ENCODE measurements at regions not wholly inside any gene's neighbourhood (a gene's known extent, or its start where the extent isn't known, plus 50 kb on each side); places are given as distances from the start of the nearest gene placed in this dataset.

- no peak for TF ChIP-seq POLR2A (IDR thresholded peaks at IDR 0.05)
- TF ChIP-seq EP300 (IDR thresholded peaks at IDR 0.05) = no peak
- no peak for TF ChIP-seq CTCF (IDR thresholded peaks at IDR 0.05)
- Histone ChIP-seq H3K4me1 (no peaks in the 10 kb centered on the region), H3K4me3 (no peak overlapping the region), H3K9me3 (no peaks in the 10 kb centered on the region), H3K36me3 (no peaks in the 10 kb centered on the region), H3K27me3 (no peaks in the 10 kb centered on the region), H3K27ac (no peak overlapping the region)
- DNase-seq (ENCODE audit: low spot score in 2 of 2) = no peak
- 69 to 71% methylated on average over 2 of the region's 2 CpGs for WGBS, 2 donors
Measured at GRCh38 chr9:26459959-26460358, 432.6 kb downstream of the CAAP1 start.

DNA sequence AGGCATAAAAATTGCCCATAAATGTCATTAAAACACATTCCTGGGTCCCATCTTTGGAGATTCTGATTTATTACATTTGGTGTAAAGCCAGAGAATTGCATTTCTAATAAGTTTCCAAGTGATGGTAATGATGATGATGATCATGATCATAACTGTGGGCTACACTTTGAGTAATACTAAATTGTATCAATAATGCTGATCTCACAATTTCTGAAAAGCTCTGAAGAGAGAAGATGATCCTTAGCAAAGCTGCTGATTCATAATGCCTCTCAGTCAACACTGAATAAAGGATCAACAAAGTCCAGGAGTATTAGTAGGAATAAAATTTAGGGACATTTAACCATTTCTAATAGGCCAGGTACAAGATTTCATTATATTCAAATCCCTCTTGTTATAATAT lies 434.5 kb downstream of the CAAP1 start:
- Histone ChIP-seq H3K9me3 (no peaks in the 10 kb centered on the region), H3K27me3 (no peaks in the 10 kb centered on the region), H3K36me3 (no peaks in the 10 kb centered on the region), H3K4me1 (no peaks in the 10 kb centered on the region), H3K27ac (no peak overlapping the region), H3K4me3 (no peak overlapping the region)
- TF ChIP-seq POLR2A (IDR thresholded peaks at IDR 0.05) (no peak), EP300 (IDR thresholded peaks at IDR 0.05) (no peak), CTCF (IDR thresholded peaks at IDR 0.05) (no peak)
- no peak for DNase-seq (ENCODE audit: low spot score in 2 of 2)

GRCh38 chr9:26457151-26457550 lies 435.5 kb downstream of the CAAP1 start:
- 48 to 56% methylated on average over 3 of the region's 3 CpGs for WGBS, 2 donors
- Histone ChIP-seq H3K27me3 (no peaks in the 10 kb centered on the region), H3K27ac (no peak overlapping the region), H3K4me3 (no peak overlapping the region), H3K9me3 (no peaks in the 10 kb centered on the region), H3K4me1 (no peaks in the 10 kb centered on the region), H3K36me3 (no peaks in the 10 kb centered on the region)
- DNase-seq (ENCODE audit: low spot score in 2 of 2) = no peak
- TF ChIP-seq EP300 (IDR thresholded peaks at IDR 0.05) = no peak
- TF ChIP-seq CTCF (IDR thresholded peaks at IDR 0.05) = no peak
- no peak for TF ChIP-seq POLR2A (IDR thresholded peaks at IDR 0.05)

DNA sequence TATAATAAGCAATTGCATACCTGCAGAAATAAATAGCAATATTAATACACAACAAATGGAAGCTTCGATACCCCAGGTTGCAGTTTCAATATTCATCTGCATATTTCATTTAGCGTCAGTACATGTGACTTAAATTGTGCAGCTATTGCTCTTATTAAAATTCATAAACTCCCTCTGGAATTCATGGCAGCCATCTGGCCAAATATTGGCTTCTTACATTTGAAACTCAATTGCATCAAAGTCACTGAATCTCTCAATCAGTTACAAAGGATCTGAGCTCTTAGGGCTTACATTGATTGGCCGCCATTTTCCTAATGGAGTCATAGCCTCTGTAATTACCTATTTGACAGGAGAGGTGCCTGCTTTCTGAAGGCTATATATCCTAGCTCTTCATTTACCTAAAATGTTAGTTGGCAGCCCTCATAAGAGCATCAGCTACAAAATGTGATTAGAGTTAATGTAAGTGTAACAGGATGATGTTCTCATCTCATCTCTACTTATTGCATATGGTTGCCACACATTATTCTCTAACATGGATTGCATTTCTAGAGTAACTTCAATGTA lies 453.5 kb downstream of the CAAP1 start:
- no peak for DNase-seq (ENCODE audit: low spot score in 2 of 2)
- WGBS, 2 donors = 88 to 91% methylated on average over 3 of the region's 3 CpGs
- H3K27ac ChIP-seq = no peak overlapping the region
- H3K36me3 ChIP-seq = no peaks in the 10 kb centered on the region
- H3K4me1 ChIP-seq = no peaks in the 10 kb centered on the region
- H3K27me3 ChIP-seq = no peaks in the 10 kb centered on the region
- H3K9me3 ChIP-seq = no peaks in the 10 kb centered on the region
- TF ChIP-seq EP300 (IDR thresholded peaks at IDR 0.05) = no peak
- TF ChIP-seq POLR2A (IDR thresholded peaks at IDR 0.05) = no peak
- no peak for TF ChIP-seq CTCF (IDR thresholded peaks at IDR 0.05)
- no peak overlapping the region for H3K4me3 ChIP-seq

DNA sequence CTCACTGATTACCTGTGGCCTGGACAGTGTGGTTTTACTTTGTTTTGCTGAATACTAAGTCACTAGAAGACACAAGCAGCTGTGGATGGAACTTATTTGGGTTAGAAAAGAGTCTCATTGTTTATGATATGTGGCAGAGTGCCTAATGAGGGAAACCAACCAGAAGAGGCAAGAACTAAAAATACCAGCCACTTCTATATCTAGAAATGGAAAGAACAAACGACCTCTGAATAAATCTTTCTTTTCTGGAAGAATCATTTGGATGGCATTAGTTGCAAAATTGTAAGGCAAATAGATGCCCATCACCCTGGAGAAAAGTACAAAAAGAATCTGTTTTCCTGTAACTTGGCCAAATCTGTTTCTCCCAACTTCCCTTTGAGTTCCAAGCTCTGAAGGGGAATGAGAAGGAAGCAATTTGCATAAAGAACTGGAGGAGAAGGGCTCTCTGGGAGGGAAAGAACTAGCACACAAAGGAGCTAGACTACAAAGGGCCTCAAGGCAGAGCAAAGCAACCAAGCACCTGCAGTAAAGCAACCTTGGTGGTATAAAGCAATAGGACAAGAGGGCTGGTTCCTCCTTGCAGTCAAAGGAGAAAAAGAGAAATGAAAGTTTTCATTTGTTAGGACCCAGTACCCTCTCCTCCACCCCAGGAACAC lies 455.4 kb downstream of the CAAP1 start:
- Histone ChIP-seq H3K27me3 (no peaks in the 10 kb centered on the region), H3K9me3 (no peaks in the 10 kb centered on the region), H3K36me3 (no peaks in the 10 kb centered on the region), H3K27ac (no peak overlapping the region), H3K4me1 (no peaks in the 10 kb centered on the region), H3K4me3 (no peak overlapping the region)
- 5 to 12% methylated on average over 1 of the region's 1 CpG for WGBS, 2 donors
- DNase-seq (ENCODE audit: low spot score in 2 of 2) = no peak
- TF ChIP-seq POLR2A (IDR thresholded peaks at IDR 0.05) (no peak), EP300 (IDR thresholded peaks at IDR 0.05) (no peak), CTCF (IDR thresholded peaks at IDR 0.05) (no peak)
